HepG2 (cell line): ENCODE measurements at regions not wholly inside any gene's neighbourhood (a gene's known extent, or its start where the extent isn't known, plus 50 kb on each side); places are given as distances from the start of the nearest gene placed in this dataset.

Experiments
- BATF2 ChIP-seq: sonication (generic); formaldehyde crosslinking; IDR thresholded peaks from 2 replicates; pipeline ENCODE4 v1.8.0; 2022; ENCODE audit warnings: mild to moderate bottlenecking, missing genetic modification reagents, moderate library complexity
- CTCF ChIP-seq: sonication (generic); formaldehyde crosslinking; IDR thresholded peaks from 2 replicates; pipeline ENCODE4 v1.5.0; 2020; ENCODE audit warnings: mild to moderate bottlenecking, missing genetic modification reagents, moderate library complexity
- DBP ChIP-seq: sonication (generic); formaldehyde crosslinking; IDR thresholded peaks from 2 replicates; pipeline ENCODE4 v1.4.0; 2020; ENCODE audit warnings: missing genetic modification reagents; ENCODE audit errors: not compliant biosample characterization
- EZH2 ChIP-seq: conservative IDR thresholded peaks from 2 replicates; pipeline ENCODE4 v1.6.1; 2012; ENCODE audit warnings: mild to moderate bottlenecking, low read depth, low read length, moderate library complexity
- FIP1L1 ChIP-seq: fragments of 200-400 bp; formaldehyde crosslinking; IDR thresholded peaks from 2 replicates; pipeline ENCODE4 v1.6.1; 2018; ENCODE audit warnings: low read depth, mild to moderate bottlenecking, low read length, moderate library complexity, borderline replicate concordance; ENCODE audit not compliant: insufficient read depth
- MBNL3 ChIP-seq: fragments of 250-450 bp; sonication (Bioruptor Pico); conservative IDR thresholded peaks from 2 replicates; pipeline ENCODE4 v1.8.0; 2022; ENCODE audit warnings: mild to moderate bottlenecking, inconsistent platforms
- NR3C1 ChIP-seq: sonication (generic); formaldehyde crosslinking; IDR thresholded peaks from 2 replicates; pipeline ENCODE4 v1.4.0; 2020; ENCODE audit warnings: missing genetic modification reagents
- POLR2AphosphoS5 ChIP-seq: IDR thresholded peaks from 2 replicates; pipeline ENCODE4 v1.6.1; 2012; ENCODE audit warnings: low read depth, low read length
- SKIL ChIP-seq: sonication (generic); formaldehyde crosslinking; IDR thresholded peaks from 2 replicates; pipeline ENCODE4 v1.8.0; 2022; ENCODE audit warnings: missing genetic modification reagents, mild to moderate bottlenecking, moderate library complexity, borderline replicate concordance
- STAG1 ChIP-seq: sonication (generic); formaldehyde crosslinking; IDR thresholded peaks from 2 replicates; pipeline ENCODE4 v1.4.0; 2020; ENCODE audit warnings: missing genetic modification reagents
- TIGD3 ChIP-seq: sonication (generic); formaldehyde crosslinking; IDR thresholded peaks from 2 replicates; pipeline ENCODE4 v1.5.1; 2020; ENCODE audit warnings: mild to moderate bottlenecking, missing genetic modification reagents, borderline replicate concordance
- ZMYM3 ChIP-seq: sonication (generic); formaldehyde crosslinking; IDR thresholded peaks from 2 replicates; pipeline ENCODE4 v1.5.1; 2020; ENCODE audit warnings: mild to moderate bottlenecking, missing genetic modification reagents
- ZZZ3 ChIP-seq: sonication (generic); formaldehyde crosslinking; IDR thresholded peaks from 2 replicates; pipeline ENCODE4 v1.4.0; 2020; ENCODE audit warnings: missing genetic modification reagents, mild to moderate bottlenecking, borderline replicate concordance

- TF ChIP-seq EZH2 (no peak), POLR2AphosphoS5 (no peak), FIP1L1 (no peak), TIGD3 (CRISPR knock-in tag) (no peak), ZMYM3 (CRISPR knock-in tag) (no peak), STAG1 (CRISPR knock-in tag) (no peak), CTCF (CRISPR knock-in tag) (no peak), NR3C1 (CRISPR knock-in tag) (no peak), MBNL3 (CRISPR knock-in tag) (no peak), SKIL (no peak), DBP (CRISPR knock-in tag) (no peak), BATF2 (CRISPR knock-in tag) (no peak), ZZZ3 (CRISPR knock-in tag) (no peak)
Observed at GRCh38 chr10:84863675-84864074, 535.3 kb downstream of the CCSER2 start.
